HuH-7.5 (cell line): ENCODE measurements at regions not wholly inside any gene's neighbourhood (a gene's known extent, or its start where the extent isn't known, plus 50 kb on each side); places are given as distances from the start of the nearest gene placed in this dataset.
"Not testable (repeated sequence)": the region's sequence is repeated elsewhere in the genome, so short reads cannot be mapped to it uniquely, and the experiment has no call there.

ENCODE experiments used
- DNase-seq: peaks from one replicate; pipeline ENCODE4 v3.0.0; 2011; ENCODE audit warnings: low spot score

GRCh38 chr1:81738875-81739274 is 61.9 kb upstream of the ADGRL2 start:
- DNase-seq: no peak

GRCh38 chr1:81733480-81733879 is 67.3 kb upstream of the ADGRL2 start:
- DNase-seq: no peak

- DNase-seq: no peak
These were observed 68.7 kb upstream of the ADGRL2 start for GRCh38 chr1:81731989-81732388.

- DNase-seq: no peak
These were observed 69.9 kb upstream of the ADGRL2 start for GRCh38 chr1:81730881-81731280.

- DNase-seq: not testable (repeated sequence)
These were observed 70.4 kb upstream of the ADGRL2 start for GRCh38 chr1:81730299-81730698.

GRCh38 chr1:81729818-81730217 is 70.9 kb upstream of the ADGRL2 start:
- DNase-seq: no peak

- no peak for DNase-seq
These were observed 71.5 kb upstream of the ADGRL2 start for GRCh38 chr1:81729239-81729638.

GRCh38 chr1:81725823-81726222 is 74.9 kb upstream of the ADGRL2 start:
- DNase-seq: no peak

- not testable (repeated sequence) for DNase-seq
These were observed 78.0 kb upstream of the ADGRL2 start for GRCh38 chr1:81722631-81723328.

- DNase-seq: not testable (repeated sequence)
These were observed 80.5 kb upstream of the ADGRL2 start for GRCh38 chr1:81720256-81720655.

- no peak for DNase-seq
These were observed 83.5 kb upstream of the ADGRL2 start for GRCh38 chr1:81717230-81717629.

GRCh38 chr1:81715391-81715790 is 85.3 kb upstream of the ADGRL2 start:
- no peak for DNase-seq

- DNase-seq: no peak
These were observed 86.1 kb upstream of the ADGRL2 start for GRCh38 chr1:81714636-81715035.

GRCh38 chr1:81712425-81712824 is 88.3 kb upstream of the ADGRL2 start:
- no peak for DNase-seq

GRCh38 chr1:81710857-81711256 is 89.9 kb upstream of the ADGRL2 start:
- no peak for DNase-seq

GRCh38 chr1:81708250-81708649 is 92.5 kb upstream of the ADGRL2 start:
- DNase-seq: no peak

GRCh38 chr1:81706650-81707435 is 93.9 kb upstream of the ADGRL2 start:
- DNase-seq: no peak

GRCh38 chr1:81703756-81704463 is 96.8 kb upstream of the ADGRL2 start:
- DNase-seq: no peak

GRCh38 chr1:81703391-81703755 is 97.4 kb upstream of the ADGRL2 start:
- DNase-seq: no peak

- DNase-seq: no peak
These were observed 97.8 kb upstream of the ADGRL2 start for GRCh38 chr1:81702903-81703302.

GRCh38 chr1:81702079-81702715 is 98.5 kb upstream of the ADGRL2 start:
- no peak for DNase-seq

GRCh38 chr1:81700728-81701470 is 99.8 kb upstream of the ADGRL2 start:
- no peak for DNase-seq
